Adrenal gland (tissue), 9 donors: ENCODE measurements at regions not wholly inside any gene's neighbourhood (a gene's known extent, or its start where the extent isn't known, plus 50 kb on each side); places are given as distances from the start of the nearest gene placed in this dataset.

Experiments
- DNase-seq, 7 donors: peaks; one replicate each; pipeline ENCODE4 v3.0.0-alpha.2; 2019 to 2020
- H3K27ac ChIP-seq, 5 donors: fragments of 200-600 bp; sonication (generic) in 4 of 5; 1 replicate in 3 of 5; 2 replicates in 2 of 5; pipeline versions ENCODE4 v1.5.1 to v1.8.0; 2016 to 2020; ENCODE audit warnings: mild to moderate bottlenecking in 1 of 5
- H3K27me3 ChIP-seq: fragments of 200-600 bp; 2 replicates; pipeline ENCODE4 v1.8.0; 2021
- H3K36me3 ChIP-seq, 2 donors: fragments of 200-600 bp; replicated peaks in 1 of 2; 1 replicate in 1 of 2; 2 replicates in 1 of 2; pipeline versions ENCODE4 v1.5.1 to v1.8.0; 2018 to 2022
- H3K4me1 ChIP-seq, 2 donors: fragments of 200-600 bp; replicated peaks in 1 of 2; 1 replicate in 1 of 2; 2 replicates in 1 of 2; pipeline versions ENCODE4 v1.5.1 to v1.8.0; 2018 to 2021
- H3K4me3 ChIP-seq, 4 donors: fragments of 200-600 bp; sonication (generic) in 3 of 4; one replicate each; pipeline ENCODE4 v1.5.1; 2016 to 2018
- H3K9me3 ChIP-seq, 3 donors: fragments of 200-600 bp; sonication (generic) in 1 of 3; replicated peaks in 1 of 3; 1 replicate in 2 of 3; 2 replicates in 1 of 3; pipeline versions ENCODE4 v1.5.1 to v1.8.0; 2016 to 2021
- CTCF ChIP-seq, 6 experiments: fragments of 450-650 bp in 4 of 6; fragments of 200-600 bp in 2 of 6; sonication (generic) in 1 of 6; IDR thresholded peaks; 1 replicate in 5 of 6; 2 replicates in 1 of 6; pipeline versions ENCODE4 v1.5.1 to v1.8.0; 2016 to 2021; ENCODE audit warnings: antibody characterized with exemption in 6 of 6, mild to moderate bottlenecking in 2 of 6, moderate library complexity in 1 of 6
- POLR2A ChIP-seq, 2 donors: fragments of 450-650 bp; IDR thresholded peaks; one replicate each; pipeline ENCODE4 v1.6.1; 2017; ENCODE audit warnings: antibody characterized with exemption in 2 of 2, mild to moderate bottlenecking in 2 of 2, moderate library complexity in 1 of 2
- WGBS, 4 donors: extraction: QIAGEN DNeasy Blood & Tissue Kit in 2 of 4; methylation state at CpG; one replicate each; pipeline versions ENCODE4 v1.1.5 to v1.1.7; 2013 to 2017; 5-methylcytosine and 5-hydroxymethylcytosine counted together
- intact Hi-C, 2 donors: fragments of 100-400 bp; cut with DNase I; formaldehyde crosslinking; loops; one replicate each; pipeline versions ENCODE4 v1.14.1 to v1.15.0; 2022 to 2023
- donor health status: healthy with polysubstance abuse.
- donor health status: Bipolar disorder and iron deficiency.
- donor health status: DM: yes; HTN: yes; CAD: no.
- donor health status: DM: no; HTN: no; CAD: no.
- donor health status: DM: no; HTN: no; CAD: no.

DNA sequence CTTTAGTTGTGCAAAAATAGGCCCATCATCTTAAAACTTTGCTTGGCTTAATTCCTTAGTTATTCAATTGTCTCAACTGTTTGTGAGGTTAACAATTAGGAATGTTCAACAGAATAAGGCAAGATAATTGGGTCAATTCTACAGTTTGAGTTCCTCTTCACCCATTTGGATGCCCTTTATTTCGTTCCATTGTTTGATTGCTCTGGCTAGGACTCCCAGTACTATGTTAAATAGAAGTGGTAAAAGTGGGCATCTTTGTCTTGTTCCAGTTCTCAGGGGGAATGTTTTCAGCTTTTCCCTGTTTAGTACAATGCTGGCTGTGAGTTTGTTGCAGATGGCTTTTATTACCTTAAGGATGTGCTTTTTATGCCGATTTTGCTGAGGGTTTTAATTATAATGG lies 761.5 kb upstream of the GRIA3 start:
- Histone ChIP-seq H3K4me3 (no peak overlapping the region), H3K4me1 (no peaks in the 10 kb centered on the region), H3K27me3 (no peaks in the 10 kb centered on the region), H3K27ac (no peak overlapping the region), H3K36me3 (no peaks in the 10 kb centered on the region), H3K9me3 (no peaks in the 10 kb centered on the region)
- no peak for DNase-seq
- no peak for TF ChIP-seq POLR2A (IDR thresholded peaks at IDR 0.05)
- TF ChIP-seq CTCF (IDR thresholded peaks at IDR 0.05), result no peak
- whole genome bisulfite sequencing, 4 donors, result 53 to 87% (median 74%) methylated on average over 2 of the region's 2 CpGs
- intact Hi-C loops, result no loop called here

GRCh38 chrX:122434942-122435341 lies 749.1 kb upstream of the GRIA3 start:
- intact Hi-C loops, result no loop called here

DNA sequence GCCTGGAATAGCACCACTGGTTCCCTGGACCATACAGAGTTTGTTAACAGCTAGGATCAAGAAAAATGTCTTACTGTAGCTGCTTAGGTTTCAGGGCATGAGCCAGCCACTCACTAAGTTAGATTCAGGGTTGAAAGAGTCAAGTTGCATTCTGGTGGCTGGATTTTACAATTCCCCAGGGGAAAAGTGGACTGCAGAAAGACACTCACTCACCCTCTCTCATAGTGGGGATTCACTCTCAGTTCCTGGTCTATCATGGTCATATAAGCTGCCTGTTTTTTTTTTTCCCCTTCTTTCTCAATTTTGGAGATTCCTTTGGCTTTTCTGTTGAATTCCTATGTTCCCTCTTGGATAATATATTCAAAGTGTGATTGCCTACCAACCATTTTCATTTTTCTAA lies 744.2 kb upstream of the GRIA3 start:
- TF ChIP-seq CTCF (IDR thresholded peaks at IDR 0.05) (no peak), POLR2A (IDR thresholded peaks at IDR 0.05) (no peak)
- DNase-seq, result no peak
- H3K36me3 ChIP-seq, result no peaks in the 10 kb centered on the region
- H3K27me3 ChIP-seq, result no peaks in the 10 kb centered on the region
- H3K4me3 ChIP-seq, result no peak overlapping the region
- intact Hi-C loops, result no loop called here
- H3K4me1 ChIP-seq, result no peaks in the 10 kb centered on the region
- no peak overlapping the region for H3K27ac ChIP-seq
- no peaks in the 10 kb centered on the region for H3K9me3 ChIP-seq

More at GRCh38 chrX:122434942-122435341, 749.1 kb upstream of the GRIA3 start:
- no peaks in the 10 kb centered on the region for H3K27me3 ChIP-seq
- 44 to 72% (median 61%) methylated on average over 2 of the region's 2 CpGs for WGBS, 4 donors
- no peaks in the 10 kb centered on the region for H3K36me3 ChIP-seq
- no peaks in the 10 kb centered on the region for H3K4me1 ChIP-seq
- no peaks in the 10 kb centered on the region for H3K9me3 ChIP-seq
- no peak overlapping the region for H3K27ac ChIP-seq
- no peak for DNase-seq
- TF ChIP-seq CTCF (IDR thresholded peaks at IDR 0.05) (no peak), POLR2A (IDR thresholded peaks at IDR 0.05) (no peak)
- H3K4me3 ChIP-seq, result no peak overlapping the region

- no peaks in the 10 kb centered on the region for H3K4me1 ChIP-seq
- TF ChIP-seq POLR2A (IDR thresholded peaks at IDR 0.05) (no peak), CTCF (IDR thresholded peaks at IDR 0.05) (no peak)
- DNase-seq, result no peak
- H3K9me3 ChIP-seq, result no peaks in the 10 kb centered on the region
- no peak overlapping the region for H3K4me3 ChIP-seq
- H3K27ac ChIP-seq, result no peak overlapping the region
- no peaks in the 10 kb centered on the region for H3K27me3 ChIP-seq
- no peaks in the 10 kb centered on the region for H3K36me3 ChIP-seq
- intact Hi-C loops, result no loop called here
Measured at GRCh38 chrX:122440832-122441231, 743.2 kb upstream of the GRIA3 start.
